ENCODE measurements at regions not wholly inside any gene's neighbourhood (a gene's known extent, or its start where the extent isn't known, plus 50 kb on each side); places are given as distances from the start of the nearest gene placed in this dataset.

GRCh38 chr4:152150214-152150613 is 385.7 kb downstream of the FBXW7 start:
- intact Hi-C loops (cut with DNase I): no loop called here
- no peak for DNase-seq
- Histone ChIP-seq H3K9ac (ENCODE audit: low read depth in 2 of 2, low read length in 2 of 2) (no peak overlapping the region), H3K9me3 (no peaks in the 10 kb centered on the region), H3K27ac (no peak overlapping the region), H3K4me3 (no peak overlapping the region), H3K27me3 (no peaks in the 10 kb centered on the region), H3K4me1 (no peaks in the 10 kb centered on the region), H3K36me3 (no peaks in the 10 kb centered on the region)
- no peak for TF ChIP-seq CTCF (IDR thresholded peaks at IDR 0.05)

- intact Hi-C loops (cut with DNase I): no loop called here
- H3K9me3 ChIP-seq: no peaks in the 10 kb centered on the region
- H3K4me3 ChIP-seq: no peak overlapping the region
- DNase-seq: no peak
- no peaks in the 10 kb centered on the region for H3K27me3 ChIP-seq
- no peaks in the 10 kb centered on the region for H3K36me3 ChIP-seq
- TF ChIP-seq CTCF (IDR thresholded peaks at IDR 0.05): no peak
- no peak overlapping the region for H3K9ac ChIP-seq (ENCODE audit: low read depth in 2 of 2, low read length in 2 of 2)
- H3K4me1 ChIP-seq: no peaks in the 10 kb centered on the region
- no peak overlapping the region for H3K27ac ChIP-seq
These were observed 386.1 kb downstream of the FBXW7 start for GRCh38 chr4:152149745-152150144.

- no peak for TF ChIP-seq CTCF (IDR thresholded peaks at IDR 0.05)
- intact Hi-C loops (cut with DNase I): no loop called here
- Histone ChIP-seq H3K4me1 (no peaks in the 10 kb centered on the region), H3K27me3 (no peaks in the 10 kb centered on the region), H3K27ac (no peak overlapping the region), H3K36me3 (no peaks in the 10 kb centered on the region), H3K9ac (ENCODE audit: low read depth in 2 of 2, low read length in 2 of 2) (no peak overlapping the region), H3K4me3 (no peak overlapping the region), H3K9me3 (no peaks in the 10 kb centered on the region)
- DNase-seq: no peak
These were observed 387.2 kb upstream of the GATB start for GRCh38 chr4:152148057-152148456.

- Histone ChIP-seq H3K9me3 (no peaks in the 10 kb centered on the region), H3K36me3 (no peaks in the 10 kb centered on the region), H3K4me1 (no peaks in the 10 kb centered on the region), H3K9ac (ENCODE audit: low read depth in 2 of 2, low read length in 2 of 2) (no peak overlapping the region), H3K27me3 (no peaks in the 10 kb centered on the region), H3K27ac (no peak overlapping the region), H3K4me3 (no peak overlapping the region)
- no peak for DNase-seq
- TF ChIP-seq CTCF (IDR thresholded peaks at IDR 0.05): no peak
- intact Hi-C loops (cut with DNase I): no loop called here
These were observed 385.4 kb upstream of the GATB start for GRCh38 chr4:152146244-152146643.

- Histone ChIP-seq H3K27me3 (no peaks in the 10 kb centered on the region), H3K4me3 (no peak overlapping the region), H3K4me1 (no peaks in the 10 kb centered on the region), H3K36me3 (no peaks in the 10 kb centered on the region), H3K9ac (ENCODE audit: low read depth in 2 of 2, low read length in 2 of 2) (no peak overlapping the region), H3K9me3 (no peaks in the 10 kb centered on the region), H3K27ac (no peak overlapping the region)
- no peak for TF ChIP-seq CTCF (IDR thresholded peaks at IDR 0.05)
- intact Hi-C loops (cut with DNase I): no loop called here
- DNase-seq: no peak
These were observed 383.0 kb upstream of the GATB start for GRCh38 chr4:152143806-152144205.

GRCh38 chr4:152138451-152138850 is 377.6 kb upstream of the GATB start:
- Histone ChIP-seq H3K9ac (ENCODE audit: low read depth in 2 of 2, low read length in 2 of 2) (no peak overlapping the region), H3K27ac (no peak overlapping the region), H3K4me3 (no peak overlapping the region), H3K27me3 (no peaks in the 10 kb centered on the region), H3K4me1 (no peaks in the 10 kb centered on the region), H3K9me3 (no peaks in the 10 kb centered on the region), H3K36me3 (no peaks in the 10 kb centered on the region)
- no peak for DNase-seq
- intact Hi-C loops (cut with DNase I): no loop called here
- no peak for TF ChIP-seq CTCF (IDR thresholded peaks at IDR 0.05)
